CD14-positive monocyte (primary cell): ENCODE measurements at regions not wholly inside any gene's neighbourhood (a gene's known extent, or its start where the extent isn't known, plus 50 kb on each side); places are given as distances from the start of the nearest gene placed in this dataset.

Experiments
- DNase-seq, 3 donors: peaks; one replicate each; pipeline ENCODE4 v3.0.0-alpha.2; 2011 to 2022
- H2AFZ ChIP-seq: 2 replicates; pipeline ENCODE4 v1.6.0; 2012; ENCODE audit warnings: mild to moderate bottlenecking, low read depth, low read length, inconsistent platforms; ENCODE audit not compliant: insufficient read depth, poor library complexity, severe bottlenecking
- H3K27ac ChIP-seq, 2 donors: 1 replicate in 1 of 2; 2 replicates in 1 of 2; pipeline ENCODE4 v1.5.1; 2012 to 2013; ENCODE audit warnings: low read length in 2 of 2, control low read depth in 1 of 2, inconsistent platforms in 1 of 2, low read depth in 1 of 2, mild to moderate bottlenecking in 1 of 2
- H3K27me3 ChIP-seq, 2 donors: one replicate each; pipeline versions ENCODE4 v1.6.0 to v1.6.1; 2011 to 2013; ENCODE audit warnings: low read length in 2 of 2; ENCODE audit not compliant: control insufficient read depth in 2 of 2, insufficient read depth in 2 of 2
- H3K36me3 ChIP-seq, 2 donors: replicated peaks in 1 of 2; 1 replicate in 1 of 2; 2 replicates in 1 of 2; pipeline versions ENCODE4 v1.5.1 to v1.6.1; 2012 to 2013; ENCODE audit warnings: low read length in 2 of 2, control low read depth in 1 of 2, inconsistent platforms in 1 of 2, mild to moderate bottlenecking in 1 of 2; ENCODE audit not compliant: insufficient read depth in 2 of 2, control insufficient read depth in 1 of 2
- H3K4me1 ChIP-seq, 2 donors: 1 replicate in 1 of 2; 2 replicates in 1 of 2; pipeline versions ENCODE4 v1.5.1 to v1.6.1; 2012 to 2013; ENCODE audit warnings: low read length in 2 of 2, control low read depth in 1 of 2, inconsistent platforms in 1 of 2, mild to moderate bottlenecking in 1 of 2, moderate library complexity in 1 of 2; ENCODE audit not compliant: insufficient read depth in 2 of 2, control insufficient read depth in 1 of 2
- H3K4me2 ChIP-seq: replicated peaks from 2 replicates; pipeline ENCODE3; 2012; ENCODE audit warnings: low read length, moderate library complexity, mild to moderate bottlenecking; ENCODE audit not compliant: poor library complexity, severe bottlenecking; ENCODE audit errors: extremely low read depth
- H3K4me3 ChIP-seq, 3 experiments: fragments of 200-600 bp in 1 of 3; sonication (generic) in 1 of 3; replicated peaks in 1 of 3; 1 replicate in 2 of 3; 2 replicates in 1 of 3; pipeline ENCODE4 v1.5.1; 2011 to 2013; ENCODE audit warnings: low read length in 3 of 3, mild to moderate bottlenecking in 3 of 3, control low read depth in 2 of 3, low read depth in 2 of 3, inconsistent platforms in 1 of 3, moderate library complexity in 1 of 3
- H3K79me2 ChIP-seq: 2 replicates; pipeline ENCODE4 v1.6.0; 2012; ENCODE audit warnings: mild to moderate bottlenecking, control low read depth, inconsistent platforms, low read length, moderate library complexity; ENCODE audit not compliant: insufficient read depth
- H3K9ac ChIP-seq: 2 replicates; pipeline ENCODE4 v1.6.0; 2017; ENCODE audit warnings: low read length, mild to moderate bottlenecking; ENCODE audit not compliant: insufficient read depth, poor library complexity, severe bottlenecking
- H3K9me3 ChIP-seq, 2 donors: replicated peaks in 1 of 2; 1 replicate in 1 of 2; 2 replicates in 1 of 2; pipeline versions ENCODE4 v1.5.1 to v1.6.1; 2012 to 2013; ENCODE audit warnings: low read length in 2 of 2, control low read depth in 1 of 2; ENCODE audit not compliant: control insufficient read depth in 1 of 2, insufficient read depth in 1 of 2
- H4K20me1 ChIP-seq: 2 replicates; pipeline ENCODE4 v1.6.0; 2012; ENCODE audit warnings: mild to moderate bottlenecking, low read length, control low read depth, moderate library complexity; ENCODE audit not compliant: insufficient read depth
- H3K27ac Mint-ChIP-seq, 7 donors: one replicate each; pipeline ENCODE4 v1.8.0; 2020; ENCODE audit warnings: mild to moderate bottlenecking in 7 of 7, mixed read lengths in 7 of 7, moderate library complexity in 6 of 7, inconsistent platforms in 2 of 7
- H3K27me3 Mint-ChIP-seq, 3 donors: one replicate each; pipeline ENCODE4 v1.8.0; 2021 to 2022; ENCODE audit warnings: low read depth in 3 of 3, mild to moderate bottlenecking in 3 of 3, mixed read lengths in 3 of 3, moderate library complexity in 3 of 3, inconsistent platforms in 1 of 3
- H3K36me3 Mint-ChIP-seq, 2 donors: one replicate each; pipeline ENCODE4 v1.8.0; 2020; ENCODE audit warnings: mixed read lengths in 2 of 2, inconsistent platforms in 1 of 2, mild to moderate bottlenecking in 1 of 2
- H3K4me1 Mint-ChIP-seq: one replicate; pipeline ENCODE4 v1.8.0; 2020; ENCODE audit warnings: mild to moderate bottlenecking, mixed read lengths
- H3K4me3 Mint-ChIP-seq, 2 donors: one replicate each; pipeline ENCODE4 v1.8.0; 2020; ENCODE audit warnings: mild to moderate bottlenecking in 2 of 2, mixed read lengths in 2 of 2, moderate library complexity in 1 of 2
- H3K9me3 Mint-ChIP-seq, 7 donors: one replicate each; pipeline ENCODE4 v1.8.0; 2020 to 2022; ENCODE audit warnings: mixed read lengths in 7 of 7, mild to moderate bottlenecking in 6 of 7, moderate library complexity in 6 of 7, inconsistent platforms in 2 of 7
- CTCF ChIP-seq: fragments of 200-600 bp; IDR thresholded peaks from one replicate; pipeline ENCODE4 v1.8.0; 2022; ENCODE audit warnings: antibody characterized with exemption, mild to moderate bottlenecking
- WGBS: methylation state at CpG from one replicate; pipeline ENCODE4 v1.1.5; 2013; ENCODE audit warnings: missing lambda C conversion rate; ENCODE audit not compliant: insufficient coverage; 5-methylcytosine and 5-hydroxymethylcytosine counted together
- intact Hi-C, 2 donors: fragments of 100-400 bp; cut with micrococcal nuclease; formaldehyde crosslinking; loops; one replicate each; pipeline versions ENCODE4 v1.15.0 to v1.15.1; 2023

GRCh38 chr1:82348487-82348886 lies 547.8 kb downstream of the ADGRL2 start:
- Histone ChIP-seq H3K79me2 (no peaks in the 10 kb centered on the region), H2AFZ (no peak overlapping the region), H3K9me3 (peaks cover 11% of the 10 kb centered on the region in 2 donors), H3K4me2 (no peak overlapping the region), H4K20me1 (no peaks in the 10 kb centered on the region), H3K36me3 (no peaks in the 10 kb centered on the region), H3K27me3 (no peaks in the 10 kb centered on the region), H3K9ac (no peak overlapping the region), H3K27ac (no peak overlapping the region), H3K4me3 (no peak overlapping the region), H3K4me1 (no peaks in the 10 kb centered on the region)
- intact Hi-C loops: no loop called here
- no peak for TF ChIP-seq CTCF
- peaks cover 6 to 22% (median 13%) of the 10 kb centered on the region in 7 donors for H3K9me3 Mint-ChIP-seq
- H3K4me1 Mint-ChIP-seq: no peaks in the 10 kb centered on the region
- H3K27ac Mint-ChIP-seq: no peak overlapping the region
- H3K36me3 Mint-ChIP-seq: no peaks in the 10 kb centered on the region
- H3K4me3 Mint-ChIP-seq: no peak overlapping the region
- no peak for DNase-seq
- WGBS: 100% methylated on average over 1 of the region's 2 CpGs
- H3K27me3 Mint-ChIP-seq: peaks cover 0 to 3% (median 2%) of the 10 kb centered on the region in 3 donors

GRCh38 chr1:82346141-82346540 lies 545.4 kb downstream of the ADGRL2 start:
- H3K27me3 Mint-ChIP-seq: peaks cover 0 to 3% (median 2%) of the 10 kb centered on the region in 3 donors
- no peak overlapping the region for H2AFZ ChIP-seq
- no peaks in the 10 kb centered on the region for H3K36me3 Mint-ChIP-seq
- no peak overlapping the region for H3K27ac ChIP-seq
- H3K4me3 ChIP-seq: no peak overlapping the region
- intact Hi-C loops: no loop called here
- WGBS: 75% methylated on average over 3 of the region's 4 CpGs
- no peaks in the 10 kb centered on the region for H3K79me2 ChIP-seq
- H3K4me1 ChIP-seq: no peaks in the 10 kb centered on the region
- H3K4me1 Mint-ChIP-seq: no peaks in the 10 kb centered on the region
- peaks cover 11% of the 10 kb centered on the region in 2 donors for H3K9me3 ChIP-seq
- DNase-seq: no peak
- H3K9me3 Mint-ChIP-seq: peaks cover 6 to 20% (median 13%) of the 10 kb centered on the region in 7 donors
- H3K4me2 ChIP-seq: no peak overlapping the region
- H3K9ac ChIP-seq: no peak overlapping the region
- no peaks in the 10 kb centered on the region for H4K20me1 ChIP-seq
- H3K27me3 ChIP-seq: no peaks in the 10 kb centered on the region
- no peak for TF ChIP-seq CTCF
- no peak overlapping the region for H3K27ac Mint-ChIP-seq
- no peak overlapping the region for H3K4me3 Mint-ChIP-seq
- H3K36me3 ChIP-seq: no peaks in the 10 kb centered on the region
